D721Med (cell line): ENCODE measurements at regions not wholly inside any gene's neighbourhood (a gene's known extent, or its start where the extent isn't known, plus 50 kb on each side); places are given as distances from the start of the nearest gene placed in this dataset.

Experiments
- DNase-seq: peaks from one replicate; pipeline ENCODE4 v3.0.0; 2011; ENCODE audit warnings: low spot score; ENCODE audit not compliant: insufficient read length
- FAIRE-seq: peaks from 2 replicates; lab custom pipeline; 2011; peaks lifted over from hg19 to GRCh38; lab: Jason Lieb, UNC
- CTCF ChIP-seq: IDR thresholded peaks from 2 replicates; pipeline ENCODE4 v1.5.1; 2012; ENCODE audit warnings: mild to moderate bottlenecking, control low read depth; ENCODE audit not compliant: insufficient read depth; ENCODE audit errors: missing control alignments

- FAIRE-seq = no peak
- DNase-seq = no peak
- TF ChIP-seq CTCF = no peak
Observed at GRCh38 chr4:32002037-32002747, 1282.0 kb downstream of the PCDH7 start.

- DNase-seq = no peak
- no peak for FAIRE-seq
- no peak for TF ChIP-seq CTCF
Observed at GRCh38 chr4:32003548-32003947, 1283.4 kb downstream of the PCDH7 start.

- DNase-seq (no peak), FAIRE-seq (no peak)
- TF ChIP-seq CTCF = no peak
Observed at GRCh38 chr4:32010221-32010620, 1290.1 kb downstream of the PCDH7 start.

- no peak for FAIRE-seq
- DNase-seq = no peak
- TF ChIP-seq CTCF = no peak
Observed at GRCh38 chr4:32022071-32022470, 1301.9 kb downstream of the PCDH7 start.

- FAIRE-seq = no peak
- no peak for TF ChIP-seq CTCF
- DNase-seq = no peak
Observed at GRCh38 chr4:32025851-32026459, 1305.8 kb downstream of the PCDH7 start.

GRCh38 chr4:32030406-32030805 is 1310.2 kb downstream of the PCDH7 start:
- FAIRE-seq (no peak), DNase-seq (no peak)
- TF ChIP-seq CTCF = no peak

- DNase-seq = no peak
- no peak for TF ChIP-seq CTCF
- no peak for FAIRE-seq
Observed at GRCh38 chr4:32031026-32031425, 1310.9 kb downstream of the PCDH7 start.
